B cell (primary cell): ENCODE measurements at regions not wholly inside any gene's neighbourhood (a gene's known extent, or its start where the extent isn't known, plus 50 kb on each side); places are given as distances from the start of the nearest gene placed in this dataset.

Experiments
- ATAC-seq: fragments of 200-7000 bp; cut with Tn5 transposase; one replicate; pipeline ENCODE4 v1.10.0; 2021; ENCODE audit warnings: low read depth, mild to moderate bottlenecking, moderate number of reproducible peaks, moderate library complexity
- CTCF ChIA-PET: fragments of 350-600 bp; sonication (Branson Sonifier 250); formaldehyde crosslinking; loops from one replicate; lab custom pipeline; 2021; ENCODE audit warnings: antibody characterized with exemption, inconsistent platforms; lab: Charles Lee
- POLR2A ChIA-PET: fragments of 350-600 bp; sonication (Branson Sonifier 250); formaldehyde crosslinking; loops from one replicate; lab custom pipeline; 2021; ENCODE audit warnings: antibody characterized with exemption; lab: Charles Lee
- DNase-seq: peaks from one replicate; pipeline ENCODE4 v3.0.0; 2013
- H2AFZ ChIP-seq: 2 replicates; pipeline ENCODE4 v1.6.1; 2012; ENCODE audit warnings: mild to moderate bottlenecking, low read depth, low read length; ENCODE audit not compliant: insufficient read depth, poor library complexity, severe bottlenecking
- H3K27ac ChIP-seq, 2 donors: 1 replicate in 1 of 2; 2 replicates in 1 of 2; pipeline ENCODE4 v1.5.1; 2012 to 2013; ENCODE audit warnings: low read length in 2 of 2, mild to moderate bottlenecking in 2 of 2, moderate library complexity in 1 of 2
- H3K27me3 ChIP-seq, 4 experiments: fragments of 200-600 bp in 1 of 4; sonication (generic) in 1 of 4; replicated peaks in 1 of 4; 1 replicate in 2 of 4; 2 replicates in 2 of 4; pipeline versions ENCODE4 v1.6.1 to v1.7.0; 2013 to 2016; ENCODE audit warnings: low read length in 3 of 4, mild to moderate bottlenecking in 2 of 4, mixed read lengths in 1 of 4, moderate library complexity in 1 of 4; ENCODE audit not compliant: insufficient read depth in 4 of 4, control insufficient read depth in 3 of 4; ENCODE audit errors: control extremely low read depth in 1 of 4
- H3K36me3 ChIP-seq, 2 experiments: replicated peaks in 1 of 2; 1 replicate in 1 of 2; 2 replicates in 1 of 2; pipeline versions ENCODE4 v1.6.1 to v1.7.1; 2013; ENCODE audit warnings: low read length in 1 of 2; ENCODE audit not compliant: insufficient read depth in 2 of 2, control insufficient read depth in 1 of 2; ENCODE audit errors: control extremely low read depth in 1 of 2, extremely low read depth in 1 of 2
- H3K4me1 ChIP-seq, 2 donors: fragments of 200-600 bp in 1 of 2; sonication (generic) in 1 of 2; 1 replicate in 1 of 2; 2 replicates in 1 of 2; pipeline versions ENCODE4 v1.5.1 to v1.6.1; 2013 to 2017; ENCODE audit warnings: low read length in 2 of 2; ENCODE audit not compliant: control insufficient read depth in 2 of 2, insufficient read depth in 2 of 2
- H3K4me2 ChIP-seq: replicated peaks from 2 replicates; pipeline ENCODE3; 2012; ENCODE audit warnings: mild to moderate bottlenecking, low read depth, low read length; ENCODE audit not compliant: poor library complexity, severe bottlenecking
- H3K4me3 ChIP-seq, 5 experiments: fragments of 200-600 bp in 1 of 5; sonication (generic) in 1 of 5; 1 replicate in 3 of 5; 2 replicates in 2 of 5; pipeline versions ENCODE4 v1.5.1 to v1.7.0; 2011 to 2016; ENCODE audit warnings: low read length in 4 of 5, mild to moderate bottlenecking in 4 of 5, low read depth in 2 of 5, control low read depth in 1 of 5, moderate library complexity in 1 of 5; ENCODE audit not compliant: insufficient read depth in 1 of 5; ENCODE audit errors: control extremely low read depth in 1 of 5, extremely low read depth in 1 of 5
- H3K79me2 ChIP-seq: fragments of 200-600 bp; sonication (generic); one replicate; pipeline ENCODE4 v1.6.0; 2016; ENCODE audit warnings: low read length; ENCODE audit not compliant: control insufficient read depth, insufficient read depth
- H3K9ac ChIP-seq: fragments of 200-600 bp; sonication (generic); 2 replicates; pipeline ENCODE4 v1.6.1; 2017; ENCODE audit warnings: mild to moderate bottlenecking, low read length, moderate library complexity
- H3K9me3 ChIP-seq, 3 donors: one replicate each; pipeline versions ENCODE4 v1.6.1 to v1.7.1; 2013; ENCODE audit warnings: low read length in 2 of 3; ENCODE audit not compliant: control insufficient read depth in 2 of 3, insufficient read depth in 1 of 3; ENCODE audit errors: control extremely low read depth in 1 of 3
- H4K20me1 ChIP-seq: 2 replicates; pipeline ENCODE4 v1.6.0; 2012; ENCODE audit warnings: mild to moderate bottlenecking, low read length; ENCODE audit not compliant: insufficient read depth, control insufficient read depth, poor library complexity, severe bottlenecking
- H3K27ac Mint-ChIP-seq: one replicate; pipeline ENCODE4 v1.8.0; 2021; ENCODE audit warnings: mixed read lengths
- H3K27me3 Mint-ChIP-seq: one replicate; pipeline ENCODE4 v1.8.0; 2021; ENCODE audit warnings: mixed read lengths
- H3K4me1 Mint-ChIP-seq: one replicate; pipeline ENCODE4 v1.8.0; 2021; ENCODE audit warnings: mixed read lengths
- H3K4me3 Mint-ChIP-seq: one replicate; pipeline ENCODE4 v1.8.0; 2021; ENCODE audit warnings: mixed read lengths
- H3K9me3 Mint-ChIP-seq: one replicate; pipeline ENCODE4 v1.8.0; 2022; ENCODE audit warnings: mixed read lengths; ENCODE audit not compliant: insufficient read depth
- CTCF ChIP-seq: fragments of 200-600 bp; IDR thresholded peaks from one replicate; pipeline ENCODE4 v1.8.0; 2022; ENCODE audit warnings: antibody characterized with exemption, mild to moderate bottlenecking
- EZH2 ChIP-seq: IDR thresholded peaks from 2 replicates; pipeline ENCODE4 v1.6.1; 2012; ENCODE audit warnings: borderline replicate concordance, low read depth, mild to moderate bottlenecking, moderate library complexity, low read length; ENCODE audit not compliant: insufficient read depth, poor library complexity, severe bottlenecking
- whole genome bisulfite sequencing: methylation state at CpG from one replicate; pipeline ENCODE4 v1.1.5; 2013; ENCODE audit warnings: missing lambda C conversion rate; ENCODE audit not compliant: insufficient coverage; 5-methylcytosine and 5-hydroxymethylcytosine counted together
- intact Hi-C: fragments of 100-400 bp; cut with micrococcal nuclease; formaldehyde crosslinking; loops from one replicate; pipeline ENCODE4 v1.10.0; 2022

GRCh38 chr6:112469306-112469705, 122.2 kb downstream of the RFPL4B start:
- Mint-ChIP-seq H3K4me3 (no peak overlapping the region), H3K9me3 (no peaks in the 10 kb centered on the region), H3K27ac (no peak overlapping the region), H3K27me3 (no peaks in the 10 kb centered on the region), H3K4me1 (peaks cover 3% of the 10 kb centered on the region)
- Histone ChIP-seq H3K79me2 (no peaks in the 10 kb centered on the region), H3K4me3 (no peak overlapping the region), H3K4me2 (no peak overlapping the region), H3K36me3 (no peaks in the 10 kb centered on the region), H3K27ac (no peak overlapping the region), H2AFZ (no peak overlapping the region), H3K4me1 (no peaks in the 10 kb centered on the region), H3K27me3 (no peaks in the 10 kb centered on the region), H4K20me1 (no peaks in the 10 kb centered on the region), H3K9ac (no peak overlapping the region), H3K9me3 (no peaks in the 10 kb centered on the region)
- no peak for TF ChIP-seq CTCF
- TF ChIP-seq EZH2 = no peak
- no peak for DNase-seq
- ATAC-seq = no peak
- ChIA-PET CTCF (no interaction called here), POLR2A (no interaction called here)
- intact Hi-C loops = no loop called here
- WGBS = no CpG with 5 or more reads among the region's 2 CpGs

- no peaks in the 10 kb centered on the region for H3K36me3 ChIP-seq
- H3K4me3 ChIP-seq = no peak overlapping the region
- ChIA-PET POLR2A (no interaction called here), CTCF (no interaction called here)
- Mint-ChIP-seq H3K4me3 (no peak overlapping the region), H3K27ac (no peak overlapping the region), H3K27me3 (no peaks in the 10 kb centered on the region), H3K4me1 (peaks cover 3% of the 10 kb centered on the region), H3K9me3 (no peaks in the 10 kb centered on the region)
- intact Hi-C loops = no loop called here
- H3K27me3 ChIP-seq = no peaks in the 10 kb centered on the region
- no peak for ATAC-seq
- no peak for TF ChIP-seq EZH2
- TF ChIP-seq CTCF = no peak
- no peaks in the 10 kb centered on the region for H3K79me2 ChIP-seq
- no peak overlapping the region for H2AFZ ChIP-seq
- no peak for DNase-seq
- no peaks in the 10 kb centered on the region for H3K9me3 ChIP-seq
- no peaks in the 10 kb centered on the region for H3K4me1 ChIP-seq
- no peak overlapping the region for H3K9ac ChIP-seq
- H3K4me2 ChIP-seq = no peak overlapping the region
- H3K27ac ChIP-seq = no peak overlapping the region
- no peaks in the 10 kb centered on the region for H4K20me1 ChIP-seq
- 79% methylated on average over 2 of the region's 4 CpGs for WGBS
Measured at GRCh38 chr6:112470376-112470775, 123.2 kb downstream of the RFPL4B start.
